ENCODE measurements at regions not wholly inside any gene's neighbourhood (a gene's known extent, or its start where the extent isn't known, plus 50 kb on each side); places are given as distances from the start of the nearest gene placed in this dataset.

DNA sequence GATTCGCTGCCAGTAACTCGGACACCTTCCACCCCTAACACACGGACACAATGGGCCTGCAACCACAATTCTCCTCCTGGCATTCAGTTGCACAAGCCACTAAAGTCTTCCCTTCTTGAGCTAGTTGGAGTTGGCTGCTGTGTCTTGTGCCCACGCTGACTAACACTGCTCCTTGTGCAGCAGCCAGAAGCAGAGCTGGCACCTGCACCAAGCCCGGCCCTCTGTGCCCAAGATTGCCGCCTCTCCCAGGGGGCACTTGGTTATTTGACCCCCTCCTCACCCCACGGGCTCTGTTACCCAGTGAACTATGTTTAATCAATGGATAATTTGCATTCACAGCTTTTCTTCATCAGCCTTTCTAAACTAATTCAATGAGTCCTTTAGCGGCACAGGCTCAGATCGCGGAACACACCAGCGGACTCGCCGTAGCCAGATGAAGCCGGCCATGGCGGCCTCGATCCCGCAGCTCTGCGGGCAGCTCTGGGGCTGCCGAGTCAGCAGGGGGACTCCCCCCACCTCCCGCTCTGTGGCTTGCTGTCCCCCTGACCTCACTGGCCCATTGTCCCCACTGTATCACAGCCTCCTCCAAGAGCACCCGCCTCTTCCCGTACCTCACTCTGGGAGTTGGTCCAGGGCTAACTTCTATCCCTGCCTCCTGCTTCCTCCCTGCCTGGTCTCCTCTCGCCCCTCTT is 94.8 kb upstream of the AFDN start:
- TF ChIP-seq, protein P1, sequence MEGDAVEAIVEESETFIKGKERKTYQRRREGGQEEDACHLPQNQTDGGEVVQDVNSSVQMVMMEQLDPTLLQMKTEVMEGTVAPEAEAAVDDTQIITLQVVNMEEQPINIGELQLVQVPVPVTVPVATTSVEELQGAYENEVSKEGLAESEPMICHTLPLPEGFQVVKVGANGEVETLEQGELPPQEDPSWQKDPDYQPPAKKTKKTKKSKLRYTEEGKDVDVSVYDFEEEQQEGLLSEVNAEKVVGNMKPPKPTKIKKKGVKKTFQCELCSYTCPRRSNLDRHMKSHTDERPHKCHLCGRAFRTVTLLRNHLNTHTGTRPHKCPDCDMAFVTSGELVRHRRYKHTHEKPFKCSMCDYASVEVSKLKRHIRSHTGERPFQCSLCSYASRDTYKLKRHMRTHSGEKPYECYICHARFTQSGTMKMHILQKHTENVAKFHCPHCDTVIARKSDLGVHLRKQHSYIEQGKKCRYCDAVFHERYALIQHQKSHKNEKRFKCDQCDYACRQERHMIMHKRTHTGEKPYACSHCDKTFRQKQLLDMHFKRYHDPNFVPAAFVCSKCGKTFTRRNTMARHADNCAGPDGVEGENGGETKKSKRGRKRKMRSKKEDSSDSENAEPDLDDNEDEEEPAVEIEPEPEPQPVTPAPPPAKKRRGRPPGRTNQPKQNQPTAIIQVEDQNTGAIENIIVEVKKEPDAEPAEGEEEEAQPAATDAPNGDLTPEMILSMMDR (IDR thresholded peaks at IDR 0.05; ENCODE audit: low read depth, low read length), result no peak
- TF ChIP-seq, protein P2, sequence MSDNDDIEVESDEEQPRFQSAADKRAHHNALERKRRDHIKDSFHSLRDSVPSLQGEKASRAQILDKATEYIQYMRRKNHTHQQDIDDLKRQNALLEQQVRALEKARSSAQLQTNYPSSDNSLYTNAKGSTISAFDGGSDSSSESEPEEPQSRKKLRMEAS (IDR thresholded peaks at IDR 0.05; ENCODE audit: low read depth, low read length), result no peak
- TF ChIP-seq POLR2A (IDR thresholded peaks at IDR 0.05; ENCODE audit: extremely low read depth, insufficient read length) (no peak), MYC (IDR thresholded peaks at IDR 0.05; ENCODE audit: low read depth, low read length) (no peak)
